Ishikawa (cell line): ENCODE measurements at regions not wholly inside any gene's neighbourhood (a gene's known extent, or its start where the extent isn't known, plus 50 kb on each side); places are given as distances from the start of the nearest gene placed in this dataset.

Experiments
- CEBPB ChIP-seq: IDR thresholded peaks from 2 replicates; pipeline ENCODE4 v1.6.1; 2012
- CREB1 ChIP-seq: IDR thresholded peaks from 2 replicates; pipeline ENCODE4 v1.6.1; 2012; ENCODE audit warnings: low read depth
- EP300 ChIP-seq: IDR thresholded peaks from 2 replicates; pipeline ENCODE4 v1.6.1; 2012; ENCODE audit warnings: borderline replicate concordance
- FOXM1 ChIP-seq: IDR thresholded peaks from 2 replicates; pipeline ENCODE4 v1.6.1; 2012; ENCODE audit warnings: low read depth, borderline replicate concordance
- NFIC ChIP-seq: IDR thresholded peaks from 2 replicates; pipeline ENCODE4 v1.6.1; 2012
- RAD21 ChIP-seq: IDR thresholded peaks from 2 replicates; pipeline ENCODE4 v1.6.1; 2012; ENCODE audit warnings: low read depth
- TAF1 ChIP-seq: IDR thresholded peaks from 2 replicates; pipeline ENCODE4 v1.6.1; 2012; ENCODE audit warnings: low read depth, mild to moderate bottlenecking
- TCF12 ChIP-seq: IDR thresholded peaks from 2 replicates; pipeline ENCODE4 v1.6.1; 2012; ENCODE audit warnings: low read depth
- TEAD4 ChIP-seq: IDR thresholded peaks from 2 replicates; pipeline ENCODE4 v1.6.1; 2012
- YY1 ChIP-seq: IDR thresholded peaks from 2 replicates; pipeline ENCODE4 v1.6.1; 2012; ENCODE audit warnings: low read depth
- ZBTB7A ChIP-seq: IDR thresholded peaks from 2 replicates; pipeline ENCODE4 v1.6.1; 2012; ENCODE audit warnings: low read depth
- TF ChIP-seq, protein P1 (sequence below): IDR thresholded peaks from 2 replicates; pipeline ENCODE4 v1.6.1; 2012
- TF ChIP-seq, protein P2 (sequence below): IDR thresholded peaks from 2 replicates; pipeline ENCODE4 v1.6.1; 2012
- TF ChIP-seq, protein P3 (sequence below): IDR thresholded peaks from 2 replicates; pipeline ENCODE4 v1.6.1; 2012; ENCODE audit warnings: low read depth, mild to moderate bottlenecking

DNA sequence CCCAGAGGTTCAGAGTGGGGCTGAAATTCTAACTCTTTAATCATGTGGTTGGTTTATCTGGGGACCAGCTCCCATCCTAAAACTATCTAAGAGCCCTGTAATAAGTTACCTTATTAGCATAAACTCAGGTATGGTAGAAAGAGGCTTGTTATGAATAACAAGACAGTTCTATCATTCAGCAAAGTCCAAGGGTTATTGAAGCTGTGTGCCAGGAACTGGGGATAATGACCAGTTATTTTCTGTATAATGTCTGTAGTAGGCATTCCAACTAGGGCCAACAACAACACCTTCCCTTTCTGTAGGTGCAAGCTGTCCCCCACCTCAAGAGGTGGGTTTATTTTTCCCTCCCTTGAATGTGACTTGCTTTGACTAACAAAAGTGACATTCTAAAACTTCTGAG, 170.1 kb downstream of the CD83 start:
- TF ChIP-seq TAF1 (no peak), NFIC (no peak), EP300 (no peak), ZBTB7A (no peak), YY1 (no peak)

DNA sequence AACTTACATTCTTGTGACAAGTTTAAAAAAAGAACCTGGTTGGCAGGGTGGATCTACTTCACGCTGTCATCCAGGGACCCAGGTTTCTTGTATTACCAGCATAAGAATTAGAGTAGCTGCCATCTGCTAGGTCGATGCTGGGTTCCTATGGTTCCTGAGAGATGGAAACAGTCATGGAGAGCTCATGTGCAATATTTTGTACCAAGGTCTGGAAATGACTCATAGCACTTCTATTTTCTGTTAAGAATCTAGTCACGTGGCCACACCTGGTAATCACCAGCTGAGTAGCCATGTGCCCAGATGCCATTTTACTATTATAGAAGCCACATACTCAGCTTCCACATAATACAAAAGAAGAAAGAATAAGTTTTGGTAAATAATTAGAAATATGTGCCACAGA, 171.3 kb downstream of the CD83 start:
- TF ChIP-seq, protein P1, sequence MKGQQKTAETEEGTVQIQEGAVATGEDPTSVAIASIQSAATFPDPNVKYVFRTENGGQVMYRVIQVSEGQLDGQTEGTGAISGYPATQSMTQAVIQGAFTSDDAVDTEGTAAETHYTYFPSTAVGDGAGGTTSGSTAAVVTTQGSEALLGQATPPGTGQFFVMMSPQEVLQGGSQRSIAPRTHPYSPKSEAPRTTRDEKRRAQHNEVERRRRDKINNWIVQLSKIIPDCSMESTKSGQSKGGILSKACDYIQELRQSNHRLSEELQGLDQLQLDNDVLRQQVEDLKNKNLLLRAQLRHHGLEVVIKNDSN, result no peak
- no peak for TF ChIP-seq RAD21

DNA sequence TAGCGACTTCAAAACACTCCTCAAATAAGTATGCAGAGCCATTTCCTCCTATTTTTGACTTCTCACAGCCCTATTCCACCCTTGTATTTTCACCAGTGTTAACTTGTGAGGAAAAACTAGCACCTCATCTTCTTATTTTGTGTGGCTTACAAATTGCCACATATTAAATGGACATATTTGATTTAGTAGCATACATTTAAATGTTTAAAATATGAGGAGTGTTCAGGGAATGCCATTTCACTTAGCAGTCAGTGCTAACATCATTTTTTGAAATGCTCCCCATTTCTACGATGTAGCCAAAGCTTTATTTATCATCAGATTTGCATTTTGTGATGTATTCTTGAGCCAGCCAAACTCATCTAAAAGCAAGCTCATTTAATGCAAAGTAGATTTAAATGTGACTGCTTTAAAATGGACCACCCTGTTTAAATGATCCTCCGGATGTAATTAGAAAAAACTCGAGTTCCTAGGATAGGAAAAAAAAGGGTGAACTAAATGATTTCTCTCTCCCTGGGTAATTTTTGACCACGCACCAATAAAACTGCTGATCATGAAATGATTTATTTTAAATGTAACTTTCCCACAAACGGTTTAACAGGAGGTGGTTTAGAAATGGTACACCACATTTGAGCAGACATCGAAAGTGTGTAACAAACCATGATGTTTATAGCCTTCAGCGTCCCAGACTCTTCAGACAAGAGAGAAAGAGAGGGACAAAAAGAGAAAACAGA, 172.6 kb downstream of the CD83 start:
- no peak for TF ChIP-seq NFIC
- TF ChIP-seq CEBPB, result no peak
- TF ChIP-seq EP300, result no peak
- TF ChIP-seq YY1, result no peak
- TF ChIP-seq, protein P1, result no peak

DNA sequence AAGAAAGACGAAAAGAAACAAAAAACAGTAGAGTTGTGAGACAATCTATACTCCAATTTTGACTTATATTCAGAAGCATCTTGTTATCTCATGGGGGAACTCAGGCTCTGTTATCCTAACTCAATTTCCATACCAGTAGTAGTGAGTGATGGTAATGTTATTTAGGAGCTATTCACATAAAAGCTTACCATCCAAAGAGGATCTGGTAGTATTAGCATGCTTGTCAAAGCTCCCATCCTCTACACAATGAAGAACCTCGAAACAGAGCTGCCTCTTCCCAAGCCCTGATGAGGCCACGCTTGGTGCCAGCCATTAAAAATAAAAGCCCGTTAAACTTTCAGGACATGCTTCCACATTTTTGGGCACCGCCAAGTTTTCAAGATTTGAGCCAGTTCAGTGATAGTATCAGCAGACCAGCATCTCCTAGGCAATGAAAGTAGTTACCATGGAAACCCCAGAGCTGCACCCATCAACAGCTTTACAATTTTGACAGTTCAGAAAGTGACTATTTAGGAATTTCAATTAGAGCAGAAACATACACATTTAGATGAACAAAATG, 173.3 kb downstream of the CD83 start:
- TF ChIP-seq NFIC (no peak), RAD21 (no peak), EP300 (no peak), ZBTB7A (no peak), YY1 (no peak)
- TF ChIP-seq, protein P1, result no peak
- TF ChIP-seq, protein P2, sequence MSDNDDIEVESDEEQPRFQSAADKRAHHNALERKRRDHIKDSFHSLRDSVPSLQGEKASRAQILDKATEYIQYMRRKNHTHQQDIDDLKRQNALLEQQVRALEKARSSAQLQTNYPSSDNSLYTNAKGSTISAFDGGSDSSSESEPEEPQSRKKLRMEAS, result no peak

DNA sequence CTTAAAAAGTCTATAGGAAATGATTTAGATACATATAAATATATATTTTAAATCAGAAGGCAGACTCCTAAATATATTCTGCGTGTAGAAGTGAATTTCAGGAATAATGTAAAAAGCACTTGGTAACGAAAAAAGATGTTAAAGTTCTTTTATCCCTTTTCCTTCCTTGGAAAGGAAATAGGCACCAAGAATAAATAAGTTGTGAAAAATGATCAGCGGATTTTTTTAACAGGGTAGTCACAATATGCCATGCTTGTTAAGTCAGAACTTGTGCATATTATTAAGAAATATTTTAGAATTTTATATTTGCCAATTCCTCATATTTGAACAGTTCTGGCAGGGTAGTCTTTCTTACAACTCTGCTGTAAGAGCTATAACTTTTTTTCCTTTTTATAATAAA, 173.8 kb downstream of the CD83 start:
- TF ChIP-seq EP300, result no peak
- TF ChIP-seq NFIC, result no peak
- TF ChIP-seq RAD21, result no peak
- TF ChIP-seq, protein P2, result no peak
- TF ChIP-seq TCF12, result no peak
- no peak for TF ChIP-seq YY1
- TF ChIP-seq, protein P3, sequence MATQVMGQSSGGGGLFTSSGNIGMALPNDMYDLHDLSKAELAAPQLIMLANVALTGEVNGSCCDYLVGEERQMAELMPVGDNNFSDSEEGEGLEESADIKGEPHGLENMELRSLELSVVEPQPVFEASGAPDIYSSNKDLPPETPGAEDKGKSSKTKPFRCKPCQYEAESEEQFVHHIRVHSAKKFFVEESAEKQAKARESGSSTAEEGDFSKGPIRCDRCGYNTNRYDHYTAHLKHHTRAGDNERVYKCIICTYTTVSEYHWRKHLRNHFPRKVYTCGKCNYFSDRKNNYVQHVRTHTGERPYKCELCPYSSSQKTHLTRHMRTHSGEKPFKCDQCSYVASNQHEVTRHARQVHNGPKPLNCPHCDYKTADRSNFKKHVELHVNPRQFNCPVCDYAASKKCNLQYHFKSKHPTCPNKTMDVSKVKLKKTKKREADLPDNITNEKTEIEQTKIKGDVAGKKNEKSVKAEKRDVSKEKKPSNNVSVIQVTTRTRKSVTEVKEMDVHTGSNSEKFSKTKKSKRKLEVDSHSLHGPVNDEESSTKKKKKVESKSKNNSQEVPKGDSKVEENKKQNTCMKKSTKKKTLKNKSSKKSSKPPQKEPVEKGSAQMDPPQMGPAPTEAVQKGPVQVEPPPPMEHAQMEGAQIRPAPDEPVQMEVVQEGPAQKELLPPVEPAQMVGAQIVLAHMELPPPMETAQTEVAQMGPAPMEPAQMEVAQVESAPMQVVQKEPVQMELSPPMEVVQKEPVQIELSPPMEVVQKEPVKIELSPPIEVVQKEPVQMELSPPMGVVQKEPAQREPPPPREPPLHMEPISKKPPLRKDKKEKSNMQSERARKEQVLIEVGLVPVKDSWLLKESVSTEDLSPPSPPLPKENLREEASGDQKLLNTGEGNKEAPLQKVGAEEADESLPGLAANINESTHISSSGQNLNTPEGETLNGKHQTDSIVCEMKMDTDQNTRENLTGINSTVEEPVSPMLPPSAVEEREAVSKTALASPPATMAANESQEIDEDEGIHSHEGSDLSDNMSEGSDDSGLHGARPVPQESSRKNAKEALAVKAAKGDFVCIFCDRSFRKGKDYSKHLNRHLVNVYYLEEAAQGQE, result no peak

DNA sequence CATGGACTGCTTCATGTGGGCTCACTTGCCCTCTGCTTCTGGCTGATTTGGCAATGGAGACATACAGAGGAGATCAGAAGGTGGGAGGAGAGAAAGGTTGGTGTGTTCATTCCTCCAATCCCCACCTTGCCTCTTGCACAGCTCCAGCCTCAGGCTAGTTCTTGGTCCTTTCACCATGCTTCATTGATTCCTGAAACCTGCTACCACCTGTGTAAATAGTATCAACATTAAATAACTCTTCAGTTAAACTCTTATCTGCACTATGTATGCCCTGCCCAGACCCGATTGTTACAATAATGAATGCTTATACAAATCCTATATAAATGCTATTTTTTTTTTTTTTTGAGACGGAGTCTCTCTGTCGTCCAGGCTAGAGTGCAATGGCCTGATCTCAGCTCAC, 174.5 kb downstream of the CD83 start:
- TF ChIP-seq, protein P1, result no peak
- TF ChIP-seq TEAD4 (no peak), FOXM1 (no peak), CEBPB (no peak)
- TF ChIP-seq, protein P2, result no peak

DNA sequence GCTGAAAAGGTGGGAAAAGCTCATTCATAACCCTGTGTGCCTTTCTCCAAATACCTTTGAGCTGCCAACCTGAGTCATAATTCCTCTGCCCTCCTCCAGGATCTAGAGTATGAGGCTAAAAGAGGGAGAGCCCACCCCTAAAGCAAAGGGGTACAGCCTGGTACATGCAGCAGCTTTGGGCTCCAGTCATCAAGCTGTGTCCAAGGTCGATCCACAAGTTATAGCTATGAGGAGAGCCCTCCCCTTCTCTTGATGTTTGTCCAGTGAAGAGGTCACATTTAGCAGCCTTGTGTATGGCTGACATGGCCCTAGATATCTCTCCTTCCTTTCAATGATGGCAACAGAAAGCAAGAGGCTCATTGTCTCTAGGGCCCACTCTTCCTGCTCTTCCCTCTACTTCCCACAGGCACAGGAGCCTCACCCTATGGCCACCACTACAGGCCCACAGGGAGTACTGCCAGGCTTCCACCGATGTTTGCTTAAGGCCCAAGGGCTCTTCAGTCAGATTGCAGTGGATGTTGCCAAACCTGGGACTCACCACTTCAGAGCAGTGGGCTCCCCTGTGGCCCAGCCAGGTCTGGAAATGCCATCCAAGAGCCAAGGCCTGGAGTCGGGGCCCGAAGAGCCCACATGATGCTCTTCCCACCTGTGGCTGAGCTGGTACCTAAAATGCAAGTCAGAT, 176.8 kb downstream of the CD83 start:
- TF ChIP-seq TAF1 (no peak), CREB1 (no peak), ZBTB7A (no peak), FOXM1 (no peak), RAD21 (no peak), YY1 (no peak)

DNA sequence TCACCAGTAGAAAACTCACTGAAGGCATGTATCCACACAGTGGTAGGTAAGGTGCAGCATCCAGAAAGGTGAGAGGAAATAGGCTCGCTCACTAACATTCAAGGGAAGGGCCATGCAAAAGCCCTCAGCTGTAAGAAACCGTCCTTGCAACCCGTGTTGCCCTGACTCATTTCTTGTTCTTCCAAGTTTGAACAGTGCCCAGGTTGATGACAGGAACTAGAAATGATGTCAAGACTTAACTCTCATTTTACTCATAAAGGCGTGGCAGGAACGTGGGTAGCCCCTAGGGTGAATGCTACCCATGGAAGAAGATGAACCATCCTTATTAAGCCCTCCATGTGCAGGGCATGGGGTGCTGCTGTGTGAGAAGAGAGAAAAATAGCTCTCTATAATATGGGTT, 187.6 kb downstream of the CD83 start:
- TF ChIP-seq, protein P2, result no peak
- TF ChIP-seq, protein P1, result no peak
- TF ChIP-seq NFIC (no peak), EP300 (no peak), YY1 (no peak)
- TF ChIP-seq, protein P3, result no peak
